CD4-positive, alpha-beta T cell treated with Interferon alpha-2 for 1 hour (primary cell): ENCODE measurements at regions not wholly inside any gene's neighbourhood (a gene's known extent, or its start where the extent isn't known, plus 50 kb on each side); places are given as distances from the start of the nearest gene placed in this dataset.
A peak's percentile ranks its signal among the peaks of the same experiment; 100 is the strongest.

Experiments
- DNase-seq, 2 donors: peaks; one replicate each; pipeline ENCODE4 v3.0.0-alpha.2; 2020 to 2022

DNA sequence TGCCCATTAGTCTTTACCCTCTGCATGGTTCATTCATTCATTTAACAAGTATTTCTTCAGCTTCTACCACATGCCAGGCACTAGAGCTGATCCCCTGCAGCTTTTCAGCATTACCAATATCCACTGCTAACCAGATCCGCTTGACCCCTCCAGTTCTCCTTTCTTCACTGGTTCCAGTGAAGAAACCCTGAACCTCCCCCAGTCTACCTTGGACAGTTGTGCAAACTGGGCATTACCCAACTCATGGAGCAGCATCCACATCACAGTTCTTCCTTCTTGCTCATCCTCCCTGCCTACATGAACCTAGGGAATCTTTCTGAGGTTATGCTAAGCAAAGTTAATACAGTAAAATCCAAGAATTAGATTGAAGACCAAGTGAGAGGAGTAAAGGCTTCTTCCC, 78.7 kb upstream of the SERP2 start:
- DNase-seq: no peak

DNA sequence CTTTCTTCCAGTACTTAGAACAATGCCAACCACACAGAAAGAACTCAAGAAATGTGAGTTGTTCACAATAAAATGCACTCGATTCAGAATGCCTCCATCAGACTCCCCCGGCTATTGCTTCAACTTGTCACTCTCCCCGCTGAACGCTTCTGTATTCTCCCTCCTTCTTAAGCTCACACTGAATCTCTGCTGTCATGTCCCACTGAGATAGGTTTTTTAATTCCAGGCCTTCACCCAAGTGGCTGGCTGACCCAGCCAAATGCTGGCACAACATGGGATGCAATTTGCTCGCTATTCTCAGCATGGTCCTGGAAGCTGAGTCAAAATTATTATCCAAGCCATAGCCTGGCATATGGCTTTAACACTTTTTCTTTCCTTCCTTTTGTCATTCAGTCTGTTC, 76.8 kb upstream of the SERP2 start:
- no peak for DNase-seq

DNA sequence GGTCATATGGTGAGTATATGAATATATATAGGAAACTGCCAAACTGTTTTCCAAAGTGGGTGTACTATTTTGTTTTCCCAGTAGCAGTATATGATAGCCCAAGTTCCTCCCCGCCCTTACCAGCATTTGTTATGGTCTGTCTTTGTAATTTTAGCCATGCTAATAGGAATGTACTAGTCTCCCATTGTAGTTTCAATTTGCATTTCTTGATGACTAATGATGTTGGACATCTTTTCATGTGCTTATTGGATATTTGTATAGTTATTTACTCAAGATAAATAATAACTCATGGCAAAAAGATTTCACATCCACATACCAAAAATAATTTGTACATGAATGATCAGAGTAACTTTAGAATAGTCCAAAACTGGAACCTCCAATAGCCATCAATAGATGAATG, 75.3 kb upstream of the SERP2 start:
- no peak for DNase-seq

DNA sequence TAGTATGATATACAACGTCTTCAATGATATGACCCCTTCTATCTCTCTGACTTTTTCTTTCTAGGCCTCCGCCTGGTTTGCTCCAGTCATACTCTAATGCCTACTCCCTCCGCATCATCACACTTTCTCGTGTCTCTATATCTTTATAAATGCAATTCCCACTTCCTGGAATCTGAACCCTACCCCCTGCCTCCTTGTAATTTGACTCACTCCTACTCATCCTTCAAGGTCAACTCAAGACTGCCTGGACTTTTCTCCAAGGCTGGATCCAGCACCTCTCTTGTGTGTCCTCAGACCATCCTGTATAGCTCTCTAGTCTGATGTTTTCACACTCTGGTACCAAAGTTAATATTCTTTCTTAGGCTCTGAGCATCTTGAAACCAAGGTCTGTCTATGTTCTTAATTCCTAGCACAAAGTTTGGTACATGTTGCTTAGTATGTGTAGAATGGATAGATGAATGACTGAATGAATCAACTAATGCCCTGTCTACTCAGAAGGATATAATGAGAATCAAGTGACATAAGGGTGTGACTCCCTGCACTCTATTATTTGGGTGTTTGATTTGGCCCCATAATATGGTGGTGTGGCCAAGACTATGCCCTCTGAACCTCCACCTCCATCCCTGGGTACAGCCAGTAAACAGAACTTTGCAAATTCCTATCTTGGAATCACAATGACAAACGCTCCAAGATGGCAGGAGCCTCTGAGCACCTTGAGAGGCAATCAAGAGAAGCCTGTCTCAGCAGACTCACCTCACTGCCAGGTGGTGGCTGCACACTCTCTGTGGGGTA, 74.3 kb upstream of the SERP2 start:
- no peak for DNase-seq

DNA sequence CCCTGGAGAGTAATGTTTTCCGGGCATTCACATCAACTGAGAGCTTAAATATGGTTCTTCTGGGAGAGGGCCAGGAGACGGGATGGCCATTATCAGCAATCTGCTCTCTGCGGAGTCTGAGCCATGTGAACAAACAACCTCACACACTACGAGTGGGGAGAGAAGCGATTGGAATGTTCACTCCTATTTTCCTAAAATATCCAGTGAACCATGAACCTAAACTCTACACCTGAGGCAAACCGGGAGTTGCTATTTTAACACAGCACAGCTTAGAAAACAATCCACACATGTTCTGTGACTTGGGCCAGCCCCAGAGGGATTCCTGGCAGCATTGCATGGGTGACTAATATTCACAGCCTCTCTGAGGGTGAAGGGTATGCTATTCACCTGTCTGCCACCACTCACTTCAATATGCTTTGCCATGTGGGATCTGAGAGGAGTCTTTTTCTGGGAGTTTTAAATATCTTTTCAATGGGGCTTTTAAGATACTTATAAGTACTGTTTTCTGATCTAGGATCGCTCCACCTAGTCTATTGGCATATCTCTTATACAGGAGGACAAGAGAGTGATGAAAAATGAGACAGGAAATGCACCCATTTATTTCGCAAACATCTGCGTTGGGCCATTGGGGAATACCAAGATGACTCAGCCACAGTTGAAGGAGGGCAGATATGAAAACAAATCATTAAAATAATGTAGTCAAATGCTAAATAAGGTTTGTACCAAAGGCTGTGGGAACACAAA, 72.6 kb upstream of the SERP2 start:
- peak in 1 of 2 donors; percentile 11 for DNase-seq

DNA sequence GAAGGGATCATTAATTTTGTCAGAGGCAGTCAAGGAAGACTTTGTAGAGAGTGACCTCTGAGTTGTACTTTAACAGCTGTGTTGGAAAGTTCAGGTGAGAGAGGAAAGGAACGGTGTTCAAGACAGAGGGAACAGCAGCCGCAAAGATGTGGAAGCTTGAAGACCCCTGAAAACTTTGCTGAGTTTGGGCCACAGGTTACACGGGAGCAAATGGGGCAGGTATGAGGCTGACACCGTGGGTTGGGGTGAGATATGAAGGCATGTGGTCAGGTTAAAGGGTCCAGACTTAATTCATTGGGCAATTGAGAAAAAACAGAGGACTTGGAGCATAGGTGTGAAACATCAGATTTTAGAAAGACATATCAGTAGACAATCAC, 72.0 kb upstream of the SERP2 start:
- DNase-seq: no peak

DNA sequence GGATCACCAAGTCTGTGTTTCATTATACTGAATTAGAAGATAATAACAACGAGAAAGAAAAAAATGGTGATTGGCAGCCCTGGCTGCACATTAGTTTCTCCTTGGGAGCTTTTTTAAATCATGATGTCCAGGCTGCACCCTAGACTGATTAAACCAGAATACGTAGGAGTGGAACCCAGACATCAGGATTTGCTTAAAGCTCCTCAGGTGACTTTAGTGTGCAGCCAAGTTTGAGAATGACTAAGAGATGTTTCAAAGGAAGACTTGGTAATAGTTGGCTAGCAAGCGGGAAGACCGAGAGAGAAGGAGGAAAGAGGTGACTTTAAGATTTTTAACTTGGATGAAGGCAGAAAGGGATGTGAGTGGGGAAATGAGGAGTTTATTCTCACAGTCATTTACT, 71.4 kb upstream of the SERP2 start:
- no peak for DNase-seq

DNA sequence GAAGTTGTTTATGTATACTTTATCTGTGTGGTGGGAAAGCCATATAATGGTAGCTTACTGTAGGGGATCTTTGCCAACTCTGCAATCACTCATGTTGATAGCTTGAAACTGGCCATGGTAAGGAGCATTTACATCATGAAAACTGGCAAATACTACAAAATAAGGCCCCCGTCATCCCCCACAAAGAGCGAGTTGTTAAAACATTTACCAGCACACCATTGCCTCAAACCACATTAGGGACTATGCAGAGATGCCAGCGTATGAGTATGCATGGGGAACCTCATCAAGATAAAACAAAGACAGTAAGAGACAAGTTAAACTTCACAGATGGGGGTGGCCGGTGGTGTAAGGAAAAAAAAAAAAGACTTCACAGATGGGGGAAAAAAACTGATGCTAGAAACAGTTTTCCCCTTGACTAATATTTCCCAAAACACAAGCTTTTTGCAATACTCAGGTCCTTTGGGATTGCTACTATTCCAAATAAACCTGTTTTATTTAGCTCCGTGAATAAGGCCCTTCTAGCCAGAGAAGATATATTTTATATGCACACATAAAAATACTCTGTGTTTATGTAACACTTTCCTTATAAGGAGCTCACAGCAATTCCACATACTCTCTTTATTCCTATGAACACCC, 70.6 kb upstream of the SERP2 start:
- no peak for DNase-seq

DNA sequence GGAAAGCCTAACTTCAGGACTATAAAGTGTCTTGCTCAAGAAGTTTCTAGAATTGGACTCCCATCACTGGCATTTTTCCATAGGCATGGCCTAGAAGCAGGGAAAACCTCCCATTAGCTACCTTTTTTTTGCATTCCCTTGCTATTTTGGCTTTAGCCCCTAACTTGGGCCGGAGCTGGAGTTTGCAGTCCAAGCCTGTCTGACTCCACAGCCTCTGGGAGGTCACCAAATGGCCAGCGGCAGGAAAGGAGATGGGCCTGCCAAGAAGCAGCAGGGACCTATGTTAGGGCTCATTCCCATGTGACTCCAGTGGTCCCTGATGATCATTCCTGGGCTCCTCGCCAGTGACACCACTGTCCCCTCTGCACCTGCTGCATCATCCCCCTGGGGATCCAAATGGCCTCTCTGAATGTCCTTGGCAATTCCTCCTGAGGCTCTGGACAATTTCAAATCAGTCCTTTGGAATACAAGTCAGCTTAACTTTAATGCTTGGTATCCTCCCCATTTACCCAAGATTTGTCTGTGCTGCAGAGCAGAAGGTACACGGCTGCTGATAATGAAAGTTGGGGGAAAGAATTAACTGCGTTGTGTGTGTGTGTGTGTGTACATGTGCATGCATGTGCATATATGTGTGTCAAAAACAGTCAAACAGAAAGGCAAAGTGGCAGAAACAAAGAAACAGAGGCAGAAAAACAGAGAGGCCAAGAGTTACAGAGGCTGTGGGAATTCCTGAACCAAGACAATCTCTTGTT, 69.8 kb upstream of the SERP2 start:
- no peak for DNase-seq

DNA sequence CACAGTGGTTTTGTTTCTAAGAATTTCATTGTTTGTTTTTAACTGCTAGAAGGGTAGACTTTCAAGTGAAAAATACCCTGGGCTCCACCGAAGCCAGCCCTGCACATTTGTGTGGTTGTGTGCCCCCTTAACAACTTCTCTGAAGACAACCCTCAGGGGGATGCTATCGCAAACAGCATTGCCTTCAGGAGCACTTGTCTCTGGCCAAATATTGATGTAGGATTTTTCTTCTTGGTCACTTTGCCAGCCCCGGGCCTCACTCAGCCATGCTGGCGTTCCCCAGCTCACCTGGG, 69.2 kb upstream of the SERP2 start:
- DNase-seq: no peak

DNA sequence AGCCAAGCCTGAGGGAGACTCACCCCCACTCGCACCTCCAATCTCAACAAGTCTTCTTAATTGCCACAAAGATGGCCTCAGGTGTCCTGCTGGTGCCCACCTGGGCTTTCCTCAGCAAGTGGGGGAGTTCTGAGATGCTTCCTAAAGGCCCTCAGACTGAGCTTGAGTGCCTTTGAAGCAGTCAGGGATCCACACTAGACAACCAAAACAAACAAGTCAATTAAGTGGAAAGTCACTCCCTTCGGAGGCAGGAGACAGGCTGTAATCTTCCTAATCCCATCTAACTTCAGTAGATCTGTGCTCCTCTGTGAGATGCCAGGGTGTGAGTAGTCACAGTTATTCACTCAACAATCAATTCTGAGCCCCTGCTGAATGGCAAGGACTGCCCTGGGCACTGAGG, 68.3 kb upstream of the SERP2 start:
- DNase-seq: no peak

DNA sequence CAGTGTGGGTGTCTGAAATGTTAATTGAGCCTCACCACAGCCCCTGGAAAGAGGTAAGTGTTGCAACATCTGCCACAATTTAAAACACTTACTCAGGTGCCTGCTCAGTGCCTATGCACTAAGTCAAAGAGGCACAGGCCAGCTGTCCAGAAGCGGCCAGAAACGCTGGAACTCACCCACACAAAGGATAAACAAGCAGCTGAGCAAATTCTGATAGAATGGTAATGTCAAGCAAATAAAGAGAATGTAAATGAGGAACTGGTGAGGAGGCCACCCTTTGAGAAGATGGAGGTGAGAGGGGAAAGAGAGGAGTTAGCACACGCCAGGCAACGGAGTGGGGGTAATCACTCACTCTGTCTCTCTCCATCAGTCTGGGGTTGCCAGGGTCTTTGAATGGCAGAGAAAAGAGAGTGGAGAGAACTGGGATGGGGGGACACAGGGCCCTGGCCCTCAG, 67.7 kb upstream of the SERP2 start:
- no peak for DNase-seq

DNA sequence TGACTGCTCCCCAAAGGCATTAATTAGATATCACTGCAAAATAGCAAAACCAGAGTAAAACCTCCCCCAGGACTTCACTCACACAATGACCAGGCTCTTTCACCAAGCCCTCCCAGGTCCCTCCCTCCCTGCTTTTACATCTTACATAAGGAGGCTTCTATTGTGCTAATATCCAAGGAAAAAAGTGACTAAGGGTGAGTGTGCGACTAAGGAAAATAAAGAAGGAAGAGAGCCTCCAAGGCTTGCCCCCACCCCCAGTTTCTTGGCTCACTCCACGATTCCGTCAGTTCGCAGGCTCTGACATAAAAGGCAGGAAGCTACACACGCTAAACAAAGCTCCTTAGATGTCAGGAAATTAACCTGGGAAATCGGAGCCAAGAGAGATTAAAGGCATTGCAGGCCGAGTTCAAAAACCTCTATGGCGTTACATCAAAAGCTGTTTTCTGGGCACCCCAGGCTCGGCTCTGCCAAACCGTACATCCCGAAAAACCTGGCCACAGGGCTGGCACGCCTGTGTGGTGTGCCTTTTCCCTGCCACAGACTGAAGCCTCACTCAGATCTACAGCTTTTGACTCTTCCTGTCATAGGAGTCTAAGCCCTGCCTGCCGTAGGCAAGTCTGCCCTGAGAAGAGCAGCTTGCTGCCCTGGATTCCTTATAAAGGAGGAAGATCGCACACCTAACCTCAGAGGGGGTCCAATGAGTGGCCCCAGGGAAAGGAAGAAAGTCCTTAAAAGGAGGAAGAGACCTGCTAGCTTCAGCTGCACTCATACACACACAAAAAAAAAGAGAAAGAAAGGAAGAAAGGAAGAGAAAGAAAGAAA, 67.0 kb upstream of the SERP2 start:
- no peak for DNase-seq

DNA sequence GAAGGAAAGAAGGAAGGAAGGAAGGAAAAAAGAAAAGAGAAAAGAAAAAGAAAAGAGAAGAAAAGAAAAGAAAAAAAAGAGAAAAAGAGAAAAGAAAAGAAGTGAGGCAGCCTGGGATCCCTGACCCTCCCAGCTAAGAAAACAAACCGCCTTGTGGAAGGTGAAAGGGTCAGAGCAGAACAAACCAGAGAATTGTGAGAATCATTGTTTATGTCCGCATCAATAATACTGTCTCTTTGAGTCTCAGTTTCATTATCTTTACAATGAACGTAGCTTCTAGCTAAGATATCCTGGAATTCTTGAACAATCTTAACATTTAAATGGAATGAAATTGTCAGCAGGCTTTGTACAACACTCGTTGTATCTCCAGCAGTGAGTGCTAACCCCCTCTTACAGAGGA, 66.4 kb upstream of the SERP2 start:
- no peak for DNase-seq

DNA sequence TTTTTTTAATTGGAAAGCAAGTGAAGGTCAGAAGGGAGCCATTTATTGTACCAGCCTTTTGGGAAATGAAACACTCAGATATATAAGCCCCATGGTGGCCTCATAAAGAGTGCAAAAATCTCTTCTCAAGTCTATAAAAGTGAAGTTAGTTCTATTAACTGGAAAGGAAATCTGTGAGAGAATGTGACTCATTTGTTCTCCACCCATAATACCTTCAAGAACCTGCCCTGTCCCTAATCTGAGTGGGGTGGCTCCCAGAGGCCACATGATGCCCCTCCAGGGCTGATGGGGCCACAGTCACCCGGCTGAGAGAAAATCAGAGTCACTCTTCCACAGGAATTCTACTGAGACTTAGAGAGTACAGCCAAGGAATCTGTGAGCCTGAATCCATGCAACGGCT, 65.8 kb upstream of the SERP2 start:
- DNase-seq: no peak

DNA sequence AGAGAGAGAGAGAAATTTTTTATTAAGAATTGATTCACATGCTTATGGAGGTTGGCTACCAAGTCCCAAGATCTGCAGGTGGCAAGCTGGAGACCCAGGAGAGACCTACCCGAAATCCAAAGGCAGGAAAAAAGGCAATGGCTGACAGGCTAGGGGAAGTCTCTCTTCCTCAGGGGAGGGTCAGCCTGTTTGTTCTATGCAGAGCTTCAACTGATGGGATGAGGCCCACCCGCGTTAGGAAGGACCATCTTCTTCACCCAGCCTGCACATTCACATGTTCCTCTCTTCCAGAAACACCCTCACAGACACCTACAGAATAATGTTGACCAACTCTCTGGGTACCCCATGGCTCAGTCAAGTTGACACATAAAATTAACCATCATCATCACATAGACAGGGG, 65.3 kb upstream of the SERP2 start:
- DNase-seq: no peak

DNA sequence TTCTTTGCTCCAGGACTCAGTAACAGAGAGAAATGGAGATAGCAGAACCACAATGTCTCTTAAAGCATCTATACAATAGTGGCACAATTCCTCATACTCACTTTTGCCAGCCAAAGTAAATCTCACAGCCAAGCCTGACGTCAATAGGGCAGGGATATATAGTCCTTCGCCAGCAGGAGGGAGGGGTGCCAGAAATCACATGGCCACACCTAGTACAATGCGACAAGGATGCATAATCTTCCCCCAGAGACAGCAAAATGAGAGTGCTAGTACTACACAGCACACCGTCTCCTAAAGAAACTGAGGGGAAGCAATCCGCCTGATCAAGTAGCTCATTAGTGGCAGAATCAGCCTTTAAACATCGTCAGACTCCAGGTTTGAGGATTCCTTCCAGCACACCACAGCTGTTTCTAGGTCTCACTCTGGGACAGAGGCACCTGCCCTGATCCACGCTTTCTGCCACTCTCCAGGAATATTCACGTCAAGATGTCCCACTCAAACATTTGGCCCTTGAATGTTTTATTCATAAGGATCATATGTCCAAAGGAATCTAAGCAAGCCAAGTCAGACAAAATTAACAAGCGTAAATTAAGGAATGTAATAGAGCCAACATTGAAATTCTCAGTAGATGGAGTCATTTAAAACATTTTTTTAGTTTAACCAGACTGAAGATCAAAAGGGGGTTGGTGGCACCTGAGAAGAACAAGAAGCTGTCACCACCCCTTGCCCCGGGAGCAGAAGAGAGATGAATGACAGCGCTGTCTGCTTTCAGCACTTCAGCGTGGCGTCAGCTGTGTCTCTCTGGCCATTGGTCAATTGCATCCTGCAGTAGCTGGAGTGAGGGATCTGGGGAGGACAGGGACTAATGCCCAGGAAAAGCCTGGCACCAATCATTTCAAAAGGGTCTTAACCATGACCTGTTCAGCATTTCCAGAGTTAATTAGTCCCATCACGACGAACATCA, 63.5 kb upstream of the SERP2 start:
- DNase-seq: no peak

DNA sequence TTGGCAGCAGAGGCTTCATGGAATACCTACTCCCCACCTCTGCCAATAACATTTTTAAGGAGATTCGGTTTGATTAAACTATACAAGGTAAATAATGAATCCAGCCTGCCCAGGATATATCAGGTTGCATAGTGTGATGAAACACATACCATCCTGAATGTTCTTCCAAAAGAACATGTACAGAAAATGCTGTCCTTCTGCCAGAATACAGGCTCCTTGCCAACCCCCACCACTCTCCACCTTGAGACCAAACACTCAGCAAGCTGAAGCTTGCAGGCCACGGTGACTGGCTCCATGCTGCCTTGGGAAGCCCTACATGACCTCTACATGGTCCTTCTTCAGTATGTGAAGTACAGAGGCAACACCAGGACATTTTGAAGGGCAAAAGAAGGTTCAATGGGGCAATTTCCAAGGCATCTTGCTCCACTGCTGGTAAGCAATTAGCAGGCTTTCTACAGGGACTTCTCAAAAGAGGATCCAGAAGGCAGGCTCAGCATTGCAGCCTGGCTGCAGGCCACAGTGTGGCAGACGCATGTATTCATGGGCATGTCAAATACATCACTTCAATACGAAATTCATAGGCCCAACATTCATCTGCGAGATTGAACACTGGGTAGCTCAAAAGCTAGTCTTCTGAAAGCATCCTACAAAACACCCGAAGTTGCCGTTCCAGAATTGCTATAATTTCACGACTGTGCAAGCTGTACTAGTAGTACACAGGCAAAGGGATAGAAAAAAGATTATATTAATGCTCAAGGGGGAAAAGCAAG, 62.4 kb upstream of the SERP2 start:
- DNase-seq: no peak

DNA sequence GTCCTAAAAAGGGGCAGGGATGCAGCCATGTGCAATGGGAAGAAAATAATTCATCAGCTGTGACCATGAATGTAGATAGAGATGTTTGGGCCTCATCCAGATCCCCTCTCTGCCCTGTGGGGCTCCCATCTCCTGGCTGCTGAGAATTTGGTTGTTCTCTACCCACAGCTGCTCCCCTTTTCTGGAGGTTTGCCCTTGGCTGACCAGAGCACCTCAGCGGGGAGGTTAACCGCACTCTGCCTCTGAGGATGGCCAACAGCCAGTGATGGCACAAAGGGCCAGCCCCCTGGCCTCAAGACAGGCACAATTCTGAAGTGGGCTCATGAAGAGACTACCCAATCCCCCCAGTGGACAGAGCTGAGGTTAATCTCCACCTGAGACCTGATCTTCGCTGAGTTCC, 61.5 kb upstream of the SERP2 start:
- no peak for DNase-seq

DNA sequence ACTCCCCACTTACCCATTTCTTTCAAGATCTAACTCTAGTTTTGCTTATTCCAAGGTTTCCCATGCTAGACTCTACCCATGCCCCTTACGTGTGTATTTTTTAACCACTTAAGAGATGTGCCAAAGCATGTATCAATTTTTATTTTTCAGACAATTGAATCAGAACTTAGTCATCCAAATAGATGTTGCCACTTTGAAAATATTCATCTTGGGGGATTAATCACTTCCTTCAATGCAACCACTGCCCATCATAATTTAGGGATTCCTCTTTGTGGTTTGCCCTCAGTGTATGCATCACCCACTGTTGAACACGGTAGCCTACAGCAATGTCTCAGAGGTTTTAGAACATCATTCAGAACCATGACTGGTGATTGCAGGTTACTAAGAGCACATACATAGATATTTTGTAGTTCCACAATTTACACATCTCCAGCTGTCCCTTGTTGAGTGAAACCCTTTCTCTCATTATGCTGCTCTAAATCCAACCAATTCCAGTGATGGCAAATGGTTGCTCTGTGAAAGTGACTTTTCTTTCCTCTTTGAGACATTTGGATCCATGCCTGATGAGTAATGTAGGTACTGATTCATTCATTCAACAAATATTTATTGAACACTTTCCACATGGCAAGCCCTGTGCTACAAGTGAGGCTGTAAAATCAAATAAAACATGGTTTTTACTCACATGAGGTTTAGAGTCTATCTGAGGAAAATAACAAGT, 60.6 kb upstream of the SERP2 start:
- no peak for DNase-seq
